HL-60 (cell line): ENCODE measurements at regions not wholly inside any gene's neighbourhood (a gene's known extent, or its start where the extent isn't known, plus 50 kb on each side); places are given as distances from the start of the nearest gene placed in this dataset.
"Not testable (repeated sequence)": the region's sequence is repeated elsewhere in the genome, so short reads cannot be mapped to it uniquely, and the experiment has no call there.

Experiments
- DNase-seq, 2 experiments: peaks; one replicate each; pipeline ENCODE4 v3.0.0-alpha.2; 2010 to 2020; ENCODE audit warnings: low read depth in 1 of 2, low spot score in 1 of 2
- H3K27ac ChIP-seq: fragments of 250-450 bp; sonication (Bioruptor Pico); replicated peaks from 2 replicates; pipeline ENCODE4 v1.5.1; 2020; ENCODE audit warnings: mild to moderate bottlenecking, moderate library complexity
- H3K27me3 ChIP-seq: fragments of 250-450 bp; sonication (Bioruptor Pico); 2 replicates; pipeline ENCODE4 v1.5.1; 2021; ENCODE audit warnings: mild to moderate bottlenecking, moderate library complexity; ENCODE audit not compliant: insufficient read depth, poor library complexity, severe bottlenecking
- H3K4me3 ChIP-seq: replicated peaks from 2 replicates; pipeline ENCODE4 v1.5.1; 2011; ENCODE audit warnings: mild to moderate bottlenecking, control low read depth, low read length; ENCODE audit not compliant: insufficient read depth
- CTCF ChIP-seq: IDR thresholded peaks from one replicate; pipeline ENCODE4 v1.5.1; 2011; ENCODE audit warnings: low read length, control low read depth, inconsistent platforms; ENCODE audit not compliant: insufficient read depth
- GABPA ChIP-seq: IDR thresholded peaks from 2 replicates; pipeline ENCODE4 v1.6.1; 2012; ENCODE audit warnings: low read depth
- POLR2AphosphoS5 ChIP-seq: IDR thresholded peaks from 2 replicates; pipeline ENCODE4 v1.6.1; 2012; ENCODE audit warnings: low read depth
- SPI1 ChIP-seq: IDR thresholded peaks from 2 replicates; pipeline ENCODE4 v1.6.1; 2012; ENCODE audit warnings: low read depth, mild to moderate bottlenecking, borderline replicate concordance
- TF ChIP-seq, protein P1 (sequence below): IDR thresholded peaks from 2 replicates; pipeline ENCODE4 v1.6.1; 2012; ENCODE audit warnings: low read depth; ENCODE audit not compliant: insufficient replicate concordance

- Histone ChIP-seq H3K27me3 (no peaks in the 10 kb centered on the region), H3K27ac (no peak overlapping the region), H3K4me3 (no peak overlapping the region)
- no peak for DNase-seq
- TF ChIP-seq GABPA = no peak
- TF ChIP-seq POLR2AphosphoS5 = no peak
- TF ChIP-seq, protein P1, sequence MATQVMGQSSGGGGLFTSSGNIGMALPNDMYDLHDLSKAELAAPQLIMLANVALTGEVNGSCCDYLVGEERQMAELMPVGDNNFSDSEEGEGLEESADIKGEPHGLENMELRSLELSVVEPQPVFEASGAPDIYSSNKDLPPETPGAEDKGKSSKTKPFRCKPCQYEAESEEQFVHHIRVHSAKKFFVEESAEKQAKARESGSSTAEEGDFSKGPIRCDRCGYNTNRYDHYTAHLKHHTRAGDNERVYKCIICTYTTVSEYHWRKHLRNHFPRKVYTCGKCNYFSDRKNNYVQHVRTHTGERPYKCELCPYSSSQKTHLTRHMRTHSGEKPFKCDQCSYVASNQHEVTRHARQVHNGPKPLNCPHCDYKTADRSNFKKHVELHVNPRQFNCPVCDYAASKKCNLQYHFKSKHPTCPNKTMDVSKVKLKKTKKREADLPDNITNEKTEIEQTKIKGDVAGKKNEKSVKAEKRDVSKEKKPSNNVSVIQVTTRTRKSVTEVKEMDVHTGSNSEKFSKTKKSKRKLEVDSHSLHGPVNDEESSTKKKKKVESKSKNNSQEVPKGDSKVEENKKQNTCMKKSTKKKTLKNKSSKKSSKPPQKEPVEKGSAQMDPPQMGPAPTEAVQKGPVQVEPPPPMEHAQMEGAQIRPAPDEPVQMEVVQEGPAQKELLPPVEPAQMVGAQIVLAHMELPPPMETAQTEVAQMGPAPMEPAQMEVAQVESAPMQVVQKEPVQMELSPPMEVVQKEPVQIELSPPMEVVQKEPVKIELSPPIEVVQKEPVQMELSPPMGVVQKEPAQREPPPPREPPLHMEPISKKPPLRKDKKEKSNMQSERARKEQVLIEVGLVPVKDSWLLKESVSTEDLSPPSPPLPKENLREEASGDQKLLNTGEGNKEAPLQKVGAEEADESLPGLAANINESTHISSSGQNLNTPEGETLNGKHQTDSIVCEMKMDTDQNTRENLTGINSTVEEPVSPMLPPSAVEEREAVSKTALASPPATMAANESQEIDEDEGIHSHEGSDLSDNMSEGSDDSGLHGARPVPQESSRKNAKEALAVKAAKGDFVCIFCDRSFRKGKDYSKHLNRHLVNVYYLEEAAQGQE = no peak
- TF ChIP-seq SPI1 = no peak
- no peak for TF ChIP-seq CTCF
Measured at GRCh38 chr2:189234991-189235390, 55.4 kb upstream of the COL5A2 start.

- no peak overlapping the region for H3K4me3 ChIP-seq
- no peaks in the 10 kb centered on the region for H3K27me3 ChIP-seq
- TF ChIP-seq CTCF = no peak
- no peak for TF ChIP-seq POLR2AphosphoS5
- no peak for TF ChIP-seq SPI1
- TF ChIP-seq, protein P1 = no peak
- TF ChIP-seq GABPA = no peak
- DNase-seq = no peak
- H3K27ac ChIP-seq = no peak overlapping the region
Measured at GRCh38 chr2:189236066-189236465, 56.5 kb upstream of the COL5A2 start.

- Histone ChIP-seq H3K27ac (no peak overlapping the region), H3K4me3 (no peak overlapping the region)
Measured at GRCh38 chr2:189238903-189239302, 59.3 kb upstream of the COL5A2 start.

GRCh38 chr2:189243843-189244242 is 64.3 kb upstream of the COL5A2 start:
- H3K4me3 ChIP-seq, DNase-seq, H3K27ac ChIP-seq, H3K27me3 ChIP-seq: not testable (repeated sequence)

More at GRCh38 chr2:189238903-189239302, 59.3 kb upstream of the COL5A2 start:
- DNase-seq = no peak
- H3K27me3 ChIP-seq = no peaks in the 10 kb centered on the region
- TF ChIP-seq GABPA = no peak
- TF ChIP-seq POLR2AphosphoS5 = no peak
- TF ChIP-seq, protein P1 = no peak
